Activated CD4-positive, alpha-beta T cell treated with anti-CD3 and anti-CD28 coated beads, Interleukin-2, amount 10 ng/mL, durations not matched to agents 24 days and 14 days (primary cell): ENCODE measurements at regions not wholly inside any gene's neighbourhood (a gene's known extent, or its start where the extent isn't known, plus 50 kb on each side); places are given as distances from the start of the nearest gene placed in this dataset.
"Not testable (repeated sequence)": the region's sequence is repeated elsewhere in the genome, so short reads cannot be mapped to it uniquely, and the experiment has no call there.

Experiments
- DNase-seq: peaks from one replicate; pipeline ENCODE4 v3.0.0; 2022
- H3K27ac Mint-ChIP-seq: one replicate; pipeline ENCODE4 v1.8.0; 2022; ENCODE audit warnings: mild to moderate bottlenecking, mixed read lengths
- H3K27me3 Mint-ChIP-seq: one replicate; pipeline ENCODE4 v1.8.0; 2022; ENCODE audit warnings: mixed read lengths
- H3K36me3 Mint-ChIP-seq: one replicate; pipeline ENCODE4 v1.8.0; 2022; ENCODE audit warnings: low read depth, mild to moderate bottlenecking, mixed read lengths
- H3K4me1 Mint-ChIP-seq: one replicate; pipeline ENCODE4 v1.8.0; 2021; ENCODE audit warnings: mixed read lengths
- H3K4me3 Mint-ChIP-seq: one replicate; pipeline ENCODE4 v1.8.0; 2022; ENCODE audit warnings: mild to moderate bottlenecking, moderate library complexity, mixed read lengths
- H3K9me3 Mint-ChIP-seq: one replicate; pipeline ENCODE4 v1.8.0; 2021; ENCODE audit warnings: mixed read lengths
- intact Hi-C: fragments of 100-400 bp; cut with micrococcal nuclease; formaldehyde crosslinking; loops from one replicate; pipeline ENCODE4 v1.15.1; 2023

DNA sequence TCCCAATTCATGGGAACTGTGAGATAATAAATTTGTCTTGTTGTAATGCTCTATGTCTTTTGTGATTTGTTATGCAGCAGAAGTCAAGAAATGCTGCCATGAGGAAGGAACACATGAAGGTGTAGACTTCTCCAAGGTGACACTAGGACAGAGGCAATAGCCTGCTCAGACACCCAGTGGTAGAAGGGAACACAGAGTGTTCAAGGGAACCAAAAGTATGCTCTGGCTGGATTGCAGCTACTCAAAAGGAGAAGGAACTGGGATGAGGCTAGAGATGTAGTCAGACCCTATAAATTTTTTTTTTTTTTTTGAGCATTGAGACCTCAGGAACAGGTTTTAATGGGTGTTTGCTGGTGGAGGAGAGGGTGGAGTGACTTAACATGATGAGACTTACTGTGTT, 232.5 kb downstream of the PARP8 start:
- Mint-ChIP-seq H3K4me3 (no peak overlapping the region), H3K9me3 (no peaks in the 10 kb centered on the region), H3K36me3 (no peaks in the 10 kb centered on the region), H3K27me3 (no peaks in the 10 kb centered on the region), H3K27ac (no peak overlapping the region), H3K4me1 (no peaks in the 10 kb centered on the region)
- intact Hi-C loops, result no loop called here
- DNase-seq, result no peak

DNA sequence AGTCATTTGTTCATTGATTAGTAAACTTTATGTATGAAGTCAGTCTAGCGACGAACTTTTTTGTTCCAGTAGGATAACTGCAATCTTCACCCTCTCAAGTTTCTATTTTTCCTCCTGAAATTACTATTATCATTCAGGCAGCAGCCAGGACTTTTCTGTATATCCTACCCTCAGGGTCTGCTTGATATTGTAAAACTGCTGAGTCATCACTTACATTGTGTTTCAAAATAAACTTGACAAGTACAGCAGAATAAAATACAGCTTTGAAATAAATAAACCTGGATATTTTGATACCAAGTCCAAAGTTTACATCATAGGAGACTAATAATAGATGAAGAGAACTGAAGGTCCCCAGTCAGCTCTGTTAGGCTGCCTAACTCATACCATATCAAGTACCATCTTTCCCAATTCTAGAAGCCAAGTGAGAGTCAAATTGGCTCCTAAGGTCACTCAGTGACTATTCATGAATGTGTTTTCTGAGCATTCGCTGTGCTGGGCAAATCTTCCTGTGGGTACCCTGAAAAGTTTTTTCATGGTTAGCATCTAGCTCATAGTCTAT, 234.6 kb downstream of the PARP8 start:
- H3K27ac Mint-ChIP-seq, result no peak overlapping the region
- intact Hi-C loops, result no loop called here
- no peaks in the 10 kb centered on the region for H3K36me3 Mint-ChIP-seq
- H3K4me1 Mint-ChIP-seq, result no peaks in the 10 kb centered on the region
- DNase-seq, result no peak
- no peaks in the 10 kb centered on the region for H3K27me3 Mint-ChIP-seq
- H3K4me3 Mint-ChIP-seq, result no peak overlapping the region
- H3K9me3 Mint-ChIP-seq, result no peaks in the 10 kb centered on the region

DNA sequence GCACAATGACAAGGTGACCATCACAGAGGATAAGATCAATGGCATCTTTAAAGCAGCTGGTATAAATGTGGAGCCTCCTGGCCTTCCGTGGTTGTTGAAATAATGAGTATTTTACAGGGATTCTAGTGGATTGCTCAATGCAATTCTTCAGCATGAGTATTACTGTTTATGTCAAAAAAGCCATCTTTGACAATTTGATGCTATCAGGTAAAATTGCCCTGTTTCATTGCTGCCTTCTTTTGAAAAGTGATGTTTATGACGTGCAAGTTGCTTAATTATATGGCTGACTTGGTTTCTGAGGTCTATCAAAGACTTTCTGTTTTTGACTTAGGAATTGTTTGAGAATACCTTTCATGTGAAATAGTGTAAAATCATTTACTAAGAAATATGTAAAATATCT, 237.2 kb downstream of the PARP8 start:
- H3K27ac Mint-ChIP-seq, result no peak overlapping the region
- no peak for DNase-seq
- no peaks in the 10 kb centered on the region for H3K4me1 Mint-ChIP-seq
- no peaks in the 10 kb centered on the region for H3K27me3 Mint-ChIP-seq
- H3K9me3 Mint-ChIP-seq, result no peaks in the 10 kb centered on the region
- no peak overlapping the region for H3K4me3 Mint-ChIP-seq
- intact Hi-C loops, result no loop called here
- H3K36me3 Mint-ChIP-seq, result no peaks in the 10 kb centered on the region

DNA sequence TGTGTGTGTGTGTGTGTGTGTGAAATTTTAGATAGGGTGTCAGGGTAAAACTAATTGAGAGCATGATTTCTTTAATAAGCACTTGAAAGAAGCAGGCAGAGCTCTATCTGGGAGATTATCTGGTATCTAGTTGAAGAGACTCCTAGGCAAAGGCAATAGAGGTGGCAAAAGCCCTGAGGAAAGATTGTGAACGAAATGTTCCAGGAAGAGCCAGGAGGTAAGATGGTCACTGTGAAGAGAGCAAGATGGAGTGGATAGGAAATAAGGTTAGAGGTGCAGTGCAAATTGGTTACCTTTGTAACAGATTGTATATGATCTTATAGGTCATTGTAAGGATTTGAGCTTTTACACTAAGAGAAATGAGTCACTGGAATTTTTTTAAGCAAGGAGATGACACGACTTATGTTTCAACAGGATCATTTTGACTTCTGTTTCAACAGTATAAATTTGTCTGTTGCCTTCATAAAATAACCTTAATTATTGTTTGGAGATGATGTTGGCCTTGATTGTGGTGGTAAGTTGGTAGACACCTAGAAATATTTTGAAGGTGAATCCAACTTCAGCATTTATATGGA, 239.6 kb downstream of the PARP8 start:
- no peak overlapping the region for H3K4me3 Mint-ChIP-seq
- no peaks in the 10 kb centered on the region for H3K4me1 Mint-ChIP-seq
- H3K36me3 Mint-ChIP-seq, result no peaks in the 10 kb centered on the region
- no peak for DNase-seq
- intact Hi-C loops, result no loop called here
- no peaks in the 10 kb centered on the region for H3K9me3 Mint-ChIP-seq
- H3K27me3 Mint-ChIP-seq, result no peaks in the 10 kb centered on the region
- H3K27ac Mint-ChIP-seq, result no peak overlapping the region

DNA sequence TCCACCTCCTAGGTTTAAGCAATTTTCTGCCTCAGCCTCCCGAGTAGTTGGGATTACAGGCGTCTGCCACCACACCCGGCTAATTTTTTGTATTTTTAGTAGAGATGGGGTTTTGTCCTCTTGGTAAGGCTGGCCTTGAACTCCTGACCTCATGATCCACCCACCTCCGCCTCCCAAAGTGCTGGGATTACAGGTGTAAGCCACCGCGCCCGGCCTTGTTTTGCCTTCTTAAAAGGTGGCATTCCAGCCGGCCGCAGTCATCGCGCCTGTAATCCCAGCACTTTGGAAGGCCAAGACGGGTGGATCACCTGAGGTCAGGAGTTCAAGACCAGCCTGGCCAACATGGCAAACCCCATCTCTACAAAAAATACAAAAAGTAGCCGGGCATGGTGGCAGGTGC, 253.7 kb downstream of the PARP8 start:
- H3K4me1 Mint-ChIP-seq, H3K27me3 Mint-ChIP-seq, H3K9me3 Mint-ChIP-seq, intact Hi-C loops, H3K4me3 Mint-ChIP-seq, H3K27ac Mint-ChIP-seq, H3K36me3 Mint-ChIP-seq: not testable (repeated sequence)
- DNase-seq, result peak; percentile 28

DNA sequence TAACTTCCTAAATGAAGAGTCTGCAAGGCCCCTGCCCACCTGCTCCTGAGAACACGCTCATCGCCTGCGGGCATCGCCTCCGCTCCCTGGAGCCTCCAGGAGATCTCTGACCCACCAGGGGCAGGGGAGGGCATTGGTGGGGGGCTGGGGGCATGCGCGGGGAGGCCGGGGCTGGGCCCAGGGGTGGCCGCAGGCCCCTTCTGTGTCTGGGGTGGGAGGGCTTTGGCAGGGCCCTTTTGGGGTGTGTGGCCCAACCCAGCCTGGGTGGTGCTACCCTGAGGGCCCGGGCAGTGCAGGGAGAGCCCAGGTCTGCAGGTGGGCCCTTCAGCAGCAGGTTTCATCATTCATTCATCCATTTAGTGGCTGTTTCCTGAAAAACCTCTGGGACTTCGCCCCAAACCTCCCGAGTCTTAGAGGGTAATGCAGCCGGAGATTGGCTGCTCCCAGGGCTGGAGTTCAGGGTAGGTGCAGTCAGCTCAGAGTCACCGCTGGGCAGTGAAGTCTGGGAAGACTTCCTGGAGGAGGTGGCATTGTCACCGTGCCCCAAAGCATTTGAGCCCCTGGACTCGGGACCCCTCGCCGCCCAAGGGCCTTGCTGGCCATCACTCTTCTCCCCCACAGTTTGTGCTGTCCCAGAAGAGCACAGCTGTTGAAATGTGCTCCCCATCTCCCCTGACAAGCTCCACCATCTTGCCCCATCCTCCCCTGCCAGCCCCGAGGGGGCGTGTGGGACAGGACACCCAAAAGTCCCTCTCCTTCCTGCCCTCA, 255.1 kb downstream of the PARP8 start:
- intact Hi-C loops, result no loop called here
- no peaks in the 10 kb centered on the region for H3K4me1 Mint-ChIP-seq
- H3K27ac Mint-ChIP-seq, result no peak overlapping the region
- H3K36me3 Mint-ChIP-seq, result no peaks in the 10 kb centered on the region
- H3K27me3 Mint-ChIP-seq, result no peaks in the 10 kb centered on the region
- DNase-seq, result no peak
- no peak overlapping the region for H3K4me3 Mint-ChIP-seq
- H3K9me3 Mint-ChIP-seq, result no peaks in the 10 kb centered on the region

DNA sequence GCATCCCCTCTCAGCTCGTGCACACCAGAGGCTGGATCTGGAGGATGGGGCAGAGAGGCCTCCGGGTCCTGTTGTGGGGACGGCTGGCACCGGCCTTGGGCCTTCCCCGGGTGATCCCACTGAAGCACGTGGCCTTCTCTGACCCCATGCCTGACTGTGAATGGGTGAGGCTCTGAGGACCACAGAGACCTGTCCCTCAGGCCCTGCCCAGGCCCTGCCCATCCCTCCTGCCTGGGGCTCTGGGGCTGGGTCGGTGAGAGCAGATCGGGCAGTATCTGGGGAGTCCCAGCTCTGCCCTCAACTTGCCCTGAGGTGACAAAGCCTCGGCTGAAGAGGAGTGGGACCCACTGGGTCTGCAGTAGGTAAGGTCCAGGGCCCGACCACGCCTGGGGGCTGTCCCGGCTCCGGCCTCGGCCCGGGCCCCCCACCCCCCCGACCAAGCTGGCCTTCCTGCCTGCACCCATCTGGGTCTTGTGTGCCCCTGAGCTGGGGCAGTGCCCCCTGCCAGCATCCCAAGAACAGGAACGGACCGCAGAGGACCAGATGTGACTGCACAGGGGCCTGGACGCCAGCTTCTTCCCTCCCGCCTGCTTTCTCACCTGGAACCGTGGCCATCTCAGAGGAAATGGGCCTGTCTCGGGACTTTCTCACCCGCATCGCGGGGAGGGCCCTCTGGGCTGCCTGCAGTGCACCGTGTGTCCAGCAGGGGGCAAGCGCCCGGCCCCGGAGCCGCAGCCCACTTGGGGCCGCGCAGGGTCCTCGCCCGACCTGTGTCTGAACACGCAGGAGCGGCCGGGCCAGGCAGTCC, 255.9 kb downstream of the PARP8 start:
- DNase-seq, H3K9me3 Mint-ChIP-seq, H3K4me1 Mint-ChIP-seq, H3K27ac Mint-ChIP-seq, H3K27me3 Mint-ChIP-seq, H3K4me3 Mint-ChIP-seq, intact Hi-C loops, H3K36me3 Mint-ChIP-seq: not testable (repeated sequence)

DNA sequence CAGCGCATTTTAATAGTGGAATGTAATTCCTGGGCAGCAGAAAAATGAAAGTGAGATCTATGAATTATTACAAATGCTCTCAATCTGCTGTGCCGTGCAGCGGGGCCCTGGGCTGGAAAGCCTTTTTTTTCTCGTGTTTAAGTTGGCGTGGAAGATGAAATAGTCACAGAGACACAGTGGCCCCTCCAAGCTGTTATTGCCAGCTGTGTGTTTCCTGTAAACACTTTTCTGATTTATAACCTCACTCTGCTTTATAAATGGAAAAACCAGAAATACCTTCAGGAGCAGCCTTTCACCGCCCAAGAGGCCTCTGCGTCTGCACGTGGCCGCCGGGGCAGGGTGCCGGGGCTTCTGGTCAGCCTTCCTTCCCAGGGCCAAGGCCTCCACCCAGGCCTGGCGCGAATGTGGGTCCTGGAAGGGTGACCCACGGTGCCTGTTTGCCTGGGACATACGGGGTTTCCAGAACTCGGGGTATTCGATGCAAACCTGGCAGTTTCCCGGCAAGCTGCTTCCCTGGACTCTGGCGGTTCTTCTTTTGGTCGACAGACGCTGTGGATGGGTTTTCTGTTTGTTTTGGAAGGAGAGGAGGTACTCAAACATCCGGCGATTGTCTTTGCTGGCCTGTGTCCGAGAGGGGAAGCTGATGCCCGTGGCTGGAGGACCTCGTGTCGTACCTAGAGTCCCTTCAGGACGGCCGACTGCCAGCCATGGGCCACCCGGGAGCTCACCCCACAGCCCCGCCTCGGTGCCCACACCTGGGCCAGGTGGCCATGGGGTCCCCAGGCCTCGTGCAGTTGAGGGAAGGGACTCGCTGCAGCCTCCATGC, 256.7 kb downstream of the PARP8 start:
- no peak for DNase-seq
- Mint-ChIP-seq H3K4me1 (no peaks in the 10 kb centered on the region), H3K4me3 (no peak overlapping the region), H3K27ac (no peak overlapping the region), H3K27me3 (peaks cover 2% of the 10 kb centered on the region), H3K9me3 (no peaks in the 10 kb centered on the region), H3K36me3 (no peaks in the 10 kb centered on the region)
- intact Hi-C loops, result no loop called here

DNA sequence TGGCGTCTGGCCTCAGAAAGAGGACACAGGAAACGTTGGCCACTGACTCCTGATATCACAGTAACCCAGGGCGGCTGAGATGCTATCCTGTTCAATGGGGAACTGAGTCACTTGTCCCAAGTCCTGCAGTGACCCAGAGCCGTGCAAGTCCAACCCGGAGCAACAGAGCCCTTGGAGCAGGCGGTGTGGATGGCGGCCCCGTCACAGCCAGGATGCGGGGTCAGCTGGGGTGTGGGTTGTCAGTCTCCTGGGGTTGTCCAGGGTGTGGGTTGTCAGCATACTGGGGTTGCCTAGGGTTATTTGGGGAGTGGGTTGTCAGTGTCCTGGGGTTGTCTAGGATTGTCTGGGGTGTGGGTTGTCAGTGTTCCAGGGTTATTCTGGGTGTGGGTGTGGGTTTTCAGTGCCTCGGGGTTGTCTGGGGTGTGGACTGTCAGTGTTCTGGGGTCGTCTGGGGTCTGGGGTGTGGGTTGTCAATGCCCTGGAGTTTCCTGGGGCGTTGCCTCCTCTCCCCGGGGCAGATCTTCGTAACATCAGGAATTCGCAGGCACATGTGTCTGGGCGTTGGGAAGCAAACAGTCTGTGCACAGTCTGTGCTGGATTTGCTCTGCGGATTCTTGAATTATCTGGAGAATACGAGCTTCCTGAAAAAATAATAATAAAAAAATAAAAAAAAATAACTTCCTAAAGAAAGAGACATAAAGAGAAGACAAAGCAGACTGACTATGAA, 257.5 kb downstream of the PARP8 start:
- no peaks in the 10 kb centered on the region for H3K4me1 Mint-ChIP-seq
- peaks cover 2% of the 10 kb centered on the region for H3K27me3 Mint-ChIP-seq
- no peak overlapping the region for H3K4me3 Mint-ChIP-seq
- no peak overlapping the region for H3K27ac Mint-ChIP-seq
- DNase-seq, result peak; percentile 5
- intact Hi-C loops, result no loop called here
- no peaks in the 10 kb centered on the region for H3K36me3 Mint-ChIP-seq
- H3K9me3 Mint-ChIP-seq, result no peaks in the 10 kb centered on the region

DNA sequence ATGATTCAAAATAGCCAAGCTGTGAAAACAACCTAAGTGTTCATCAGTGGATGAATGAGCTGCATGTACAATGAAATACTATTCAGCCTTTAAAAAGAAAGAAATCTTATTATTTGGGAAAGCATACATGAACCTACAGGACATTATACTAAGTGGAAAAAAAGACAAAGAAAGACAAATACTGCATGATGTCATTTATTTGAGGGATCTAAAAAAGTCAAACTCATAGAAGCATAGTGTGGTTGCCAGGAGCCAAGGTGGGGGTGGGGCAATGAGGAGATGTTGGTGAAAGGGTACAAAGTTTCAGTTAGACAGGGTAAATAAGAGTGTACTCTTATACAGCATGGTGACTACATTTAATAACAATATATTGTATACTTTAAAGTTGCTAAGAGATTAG, 261.5 kb downstream of the PARP8 start:
- Mint-ChIP-seq H3K4me1 (no peaks in the 10 kb centered on the region), H3K36me3 (no peaks in the 10 kb centered on the region), H3K27me3 (peaks cover 6% of the 10 kb centered on the region), H3K27ac (no peak overlapping the region), H3K9me3 (no peaks in the 10 kb centered on the region), H3K4me3 (no peak overlapping the region)
- DNase-seq, result no peak
- intact Hi-C loops, result no loop called here

DNA sequence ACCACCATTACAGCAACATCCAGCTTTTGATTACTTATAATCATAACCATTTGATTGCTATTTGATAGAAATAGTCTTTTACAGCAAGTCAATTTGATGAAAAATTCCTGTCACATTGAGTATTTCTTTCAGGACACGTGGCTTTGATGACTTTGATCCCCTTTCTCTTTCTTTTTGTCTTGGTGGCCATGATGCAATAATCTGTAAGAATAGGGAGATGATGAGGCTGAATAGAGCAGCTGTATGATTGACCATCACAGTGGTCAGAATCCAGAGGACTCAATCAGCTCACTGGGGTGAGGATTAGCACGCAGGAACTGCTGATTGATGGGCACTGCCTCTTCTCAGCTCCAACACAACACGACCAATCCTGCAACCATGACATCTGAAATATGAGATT, 262.7 kb downstream of the PARP8 start:
- H3K4me1 Mint-ChIP-seq, result no peaks in the 10 kb centered on the region
- peaks cover 6% of the 10 kb centered on the region for H3K27me3 Mint-ChIP-seq
- DNase-seq, result no peak
- no peaks in the 10 kb centered on the region for H3K9me3 Mint-ChIP-seq
- H3K4me3 Mint-ChIP-seq, result no peak overlapping the region
- H3K36me3 Mint-ChIP-seq, result no peaks in the 10 kb centered on the region
- intact Hi-C loops, result no loop called here
- H3K27ac Mint-ChIP-seq, result no peak overlapping the region

DNA sequence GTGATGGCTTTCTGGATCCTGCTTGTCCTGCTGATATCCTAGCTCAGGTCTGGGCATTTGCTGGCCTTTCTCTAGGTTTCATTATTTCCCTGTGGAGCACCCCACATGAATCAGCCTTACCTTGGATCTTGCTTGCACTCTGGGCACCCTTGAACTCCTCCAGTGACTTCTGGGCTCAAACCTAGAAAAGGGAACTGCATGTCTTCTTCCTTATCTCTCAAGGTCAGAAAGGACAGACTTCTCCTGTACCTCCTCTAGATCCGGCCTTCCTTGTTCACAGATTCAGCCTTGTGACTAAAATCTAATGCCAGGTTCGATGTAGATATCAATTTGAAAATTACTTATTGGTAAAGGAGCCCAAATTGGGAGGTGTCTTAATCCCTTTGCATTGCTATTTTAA, 267.9 kb downstream of the PARP8 start:
- no peak overlapping the region for H3K4me3 Mint-ChIP-seq
- H3K27ac Mint-ChIP-seq, result no peak overlapping the region
- H3K27me3 Mint-ChIP-seq, result peaks cover 3% of the 10 kb centered on the region
- no peaks in the 10 kb centered on the region for H3K36me3 Mint-ChIP-seq
- intact Hi-C loops, result no loop called here
- H3K4me1 Mint-ChIP-seq, result no peaks in the 10 kb centered on the region
- no peaks in the 10 kb centered on the region for H3K9me3 Mint-ChIP-seq
- no peak for DNase-seq

DNA sequence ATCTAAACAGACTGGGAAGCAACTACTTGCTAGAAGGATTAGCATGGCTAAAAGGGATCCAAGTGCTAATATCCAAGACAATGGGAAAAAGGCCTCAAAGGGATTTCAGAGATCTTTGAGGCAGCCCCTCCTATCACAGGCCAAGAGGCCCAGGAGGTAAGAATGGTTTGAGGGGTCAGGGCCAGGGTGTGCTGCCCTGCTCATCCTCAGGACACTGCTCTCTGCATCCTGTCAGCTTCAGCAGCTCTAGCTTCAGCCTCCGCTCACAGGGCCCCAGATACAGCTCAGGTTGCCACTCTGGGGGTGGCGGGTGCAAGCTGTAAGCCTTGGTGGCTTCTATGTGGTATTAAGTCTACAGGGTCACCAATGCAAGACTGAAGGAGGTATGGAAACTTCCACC, 278.7 kb downstream of the PARP8 start:
- no peak for DNase-seq
- H3K4me3 Mint-ChIP-seq, result no peak overlapping the region
- H3K9me3 Mint-ChIP-seq, result peaks cover 4% of the 10 kb centered on the region
- intact Hi-C loops, result no loop called here
- H3K27ac Mint-ChIP-seq, result no peak overlapping the region
- H3K4me1 Mint-ChIP-seq, result no peaks in the 10 kb centered on the region
- no peaks in the 10 kb centered on the region for H3K36me3 Mint-ChIP-seq
- no peaks in the 10 kb centered on the region for H3K27me3 Mint-ChIP-seq
